ENCODE measurements at regions not wholly inside any gene's neighbourhood (a gene's known extent, or its start where the extent isn't known, plus 50 kb on each side); places are given as distances from the start of the nearest gene placed in this dataset.

DNA sequence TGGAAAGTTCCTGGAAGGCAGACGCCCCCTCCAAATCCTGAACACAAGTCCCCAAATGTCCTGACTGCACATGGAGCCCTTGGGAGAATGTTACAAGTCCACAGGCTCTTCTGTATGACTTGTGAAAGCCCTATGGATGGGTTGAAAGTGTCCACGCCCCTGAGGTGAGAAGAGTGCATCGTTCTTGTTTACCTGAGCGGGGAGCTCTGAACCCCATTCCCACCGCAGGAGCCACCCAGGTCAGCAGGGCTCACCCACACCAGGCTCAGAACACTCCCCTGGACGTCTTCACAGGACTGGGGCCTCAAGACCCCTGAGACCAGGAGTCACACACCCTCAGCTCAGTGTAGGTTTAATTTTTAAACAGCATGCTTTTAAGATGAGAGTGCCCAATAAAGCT lies 84.2 kb upstream of the TMEM18 start:
- H3K4me3 ChIP-seq (ENCODE audit: control insufficient read depth, low read depth, low read length) = no peak overlapping the region
- no peak for DNase-seq (ENCODE audit: low read depth)
- TF ChIP-seq, protein P1, sequence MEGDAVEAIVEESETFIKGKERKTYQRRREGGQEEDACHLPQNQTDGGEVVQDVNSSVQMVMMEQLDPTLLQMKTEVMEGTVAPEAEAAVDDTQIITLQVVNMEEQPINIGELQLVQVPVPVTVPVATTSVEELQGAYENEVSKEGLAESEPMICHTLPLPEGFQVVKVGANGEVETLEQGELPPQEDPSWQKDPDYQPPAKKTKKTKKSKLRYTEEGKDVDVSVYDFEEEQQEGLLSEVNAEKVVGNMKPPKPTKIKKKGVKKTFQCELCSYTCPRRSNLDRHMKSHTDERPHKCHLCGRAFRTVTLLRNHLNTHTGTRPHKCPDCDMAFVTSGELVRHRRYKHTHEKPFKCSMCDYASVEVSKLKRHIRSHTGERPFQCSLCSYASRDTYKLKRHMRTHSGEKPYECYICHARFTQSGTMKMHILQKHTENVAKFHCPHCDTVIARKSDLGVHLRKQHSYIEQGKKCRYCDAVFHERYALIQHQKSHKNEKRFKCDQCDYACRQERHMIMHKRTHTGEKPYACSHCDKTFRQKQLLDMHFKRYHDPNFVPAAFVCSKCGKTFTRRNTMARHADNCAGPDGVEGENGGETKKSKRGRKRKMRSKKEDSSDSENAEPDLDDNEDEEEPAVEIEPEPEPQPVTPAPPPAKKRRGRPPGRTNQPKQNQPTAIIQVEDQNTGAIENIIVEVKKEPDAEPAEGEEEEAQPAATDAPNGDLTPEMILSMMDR (IDR thresholded peaks at IDR 0.05; ENCODE audit: control insufficient read depth, insufficient read depth, low read depth, low read length, missing control alignments) = no peak

DNA sequence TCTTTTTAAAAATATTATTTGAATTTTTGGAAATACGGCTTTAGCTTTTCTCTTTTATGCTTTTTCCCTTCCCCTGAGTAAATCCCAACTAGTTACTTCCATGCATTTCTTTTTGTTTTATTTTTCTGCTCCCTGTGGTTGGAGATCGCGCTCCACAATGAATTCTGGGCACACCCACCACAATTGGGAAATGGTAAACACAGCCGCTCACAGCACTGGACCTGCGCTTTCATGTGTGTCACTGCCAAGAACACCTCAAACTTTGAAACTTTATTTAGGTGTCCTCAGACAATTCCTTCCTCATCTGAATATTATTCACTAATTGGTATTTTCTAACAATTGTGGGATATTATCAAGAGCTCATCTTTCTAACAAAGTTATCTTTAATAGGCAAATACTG lies 82.8 kb upstream of the TMEM18 start:
- TF ChIP-seq, protein P1 (IDR thresholded peaks at IDR 0.05; ENCODE audit: control insufficient read depth, insufficient read depth, low read depth, low read length, missing control alignments) = no peak
- no peak for DNase-seq (ENCODE audit: low read depth)
- no peak overlapping the region for H3K4me3 ChIP-seq (ENCODE audit: control insufficient read depth, low read depth, low read length)

DNA sequence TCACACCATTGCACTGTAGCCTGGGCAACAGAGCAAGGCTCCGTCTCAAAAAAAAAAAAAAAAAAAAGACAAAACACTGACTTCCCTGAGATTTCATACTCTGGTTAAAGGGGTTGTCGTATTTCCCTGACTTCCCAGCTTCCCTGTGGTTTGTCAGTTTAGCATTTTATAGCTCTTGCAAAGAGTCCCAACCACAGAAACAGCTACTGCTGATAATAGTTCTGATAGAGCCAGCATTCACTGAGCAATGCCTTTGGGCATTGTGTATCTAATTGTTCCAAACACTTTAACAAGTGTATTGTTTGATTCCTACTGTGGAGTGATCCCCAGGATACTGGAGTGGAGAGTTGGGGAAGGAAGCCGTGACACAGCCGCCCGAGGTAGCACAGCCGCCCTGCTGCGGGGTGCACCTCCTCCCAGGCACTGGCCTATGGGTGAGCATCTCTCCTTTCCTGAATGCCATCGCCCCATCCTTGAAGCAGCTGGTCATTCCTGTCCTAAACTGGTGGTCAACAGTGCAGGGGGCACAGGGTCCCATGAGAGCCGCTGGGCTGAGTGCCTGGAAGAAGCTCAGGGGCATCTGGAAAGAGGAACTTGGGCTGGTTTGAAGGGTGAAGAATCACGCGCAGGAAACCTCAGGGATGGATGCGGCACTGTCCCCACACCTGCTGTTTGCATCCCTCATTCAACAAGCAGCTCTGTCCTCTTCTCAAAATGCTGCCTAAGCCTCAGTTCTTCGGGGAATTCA lies 81.0 kb upstream of the TMEM18 start:
- H3K4me3 ChIP-seq (ENCODE audit: control insufficient read depth, low read depth, low read length) = no peak overlapping the region
- no peak for DNase-seq (ENCODE audit: low read depth)
- TF ChIP-seq, protein P1 (IDR thresholded peaks at IDR 0.05; ENCODE audit: control insufficient read depth, insufficient read depth, low read depth, low read length, missing control alignments) = no peak

GRCh38 chr2:753123-753522 lies 75.9 kb upstream of the TMEM18 start:
- TF ChIP-seq, protein P1 (IDR thresholded peaks at IDR 0.05; ENCODE audit: control insufficient read depth, insufficient read depth, low read depth, low read length, missing control alignments) = no peak
- DNase-seq (ENCODE audit: low read depth) = no peak
- H3K4me3 ChIP-seq (ENCODE audit: control insufficient read depth, low read depth, low read length) = no peak overlapping the region

DNA sequence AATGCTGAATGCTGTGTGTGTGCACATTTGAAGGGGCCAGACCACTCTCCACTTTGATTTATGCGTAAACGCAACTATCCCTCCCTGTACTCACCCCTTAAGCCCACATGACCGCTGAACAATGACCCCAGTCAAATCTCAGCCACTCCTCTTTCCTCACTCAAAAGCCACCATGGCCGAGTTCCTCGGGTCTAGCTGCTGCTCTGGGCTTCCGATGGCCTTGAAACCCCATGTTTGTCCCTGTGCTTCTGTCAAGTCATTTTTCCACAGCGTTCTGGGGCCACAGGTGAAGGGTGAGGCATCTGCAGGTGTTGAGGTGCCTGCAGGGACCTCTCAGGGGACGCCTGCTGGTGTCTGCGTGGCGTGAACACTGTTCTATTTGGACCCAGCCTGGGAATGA lies 74.3 kb upstream of the TMEM18 start:
- TF ChIP-seq, protein P1 (IDR thresholded peaks at IDR 0.05; ENCODE audit: control insufficient read depth, insufficient read depth, low read depth, low read length, missing control alignments) = no peak
- H3K4me3 ChIP-seq (ENCODE audit: control insufficient read depth, low read depth, low read length) = no peak overlapping the region
- no peak for DNase-seq (ENCODE audit: low read depth)

- TF ChIP-seq, protein P1 (IDR thresholded peaks at IDR 0.05; ENCODE audit: control insufficient read depth, insufficient read depth, low read depth, low read length, missing control alignments) = no peak
- H3K4me3 ChIP-seq (ENCODE audit: control insufficient read depth, low read depth, low read length) = no peak overlapping the region
- DNase-seq (ENCODE audit: low read depth) = no peak
These were observed 73.4 kb upstream of the TMEM18 start for GRCh38 chr2:750628-751027.

Data from AG09309 (cell line).